ENCODE measurements at regions not wholly inside any gene's neighbourhood (a gene's known extent, or its start where the extent isn't known, plus 50 kb on each side); places are given as distances from the start of the nearest gene placed in this dataset.

DNA sequence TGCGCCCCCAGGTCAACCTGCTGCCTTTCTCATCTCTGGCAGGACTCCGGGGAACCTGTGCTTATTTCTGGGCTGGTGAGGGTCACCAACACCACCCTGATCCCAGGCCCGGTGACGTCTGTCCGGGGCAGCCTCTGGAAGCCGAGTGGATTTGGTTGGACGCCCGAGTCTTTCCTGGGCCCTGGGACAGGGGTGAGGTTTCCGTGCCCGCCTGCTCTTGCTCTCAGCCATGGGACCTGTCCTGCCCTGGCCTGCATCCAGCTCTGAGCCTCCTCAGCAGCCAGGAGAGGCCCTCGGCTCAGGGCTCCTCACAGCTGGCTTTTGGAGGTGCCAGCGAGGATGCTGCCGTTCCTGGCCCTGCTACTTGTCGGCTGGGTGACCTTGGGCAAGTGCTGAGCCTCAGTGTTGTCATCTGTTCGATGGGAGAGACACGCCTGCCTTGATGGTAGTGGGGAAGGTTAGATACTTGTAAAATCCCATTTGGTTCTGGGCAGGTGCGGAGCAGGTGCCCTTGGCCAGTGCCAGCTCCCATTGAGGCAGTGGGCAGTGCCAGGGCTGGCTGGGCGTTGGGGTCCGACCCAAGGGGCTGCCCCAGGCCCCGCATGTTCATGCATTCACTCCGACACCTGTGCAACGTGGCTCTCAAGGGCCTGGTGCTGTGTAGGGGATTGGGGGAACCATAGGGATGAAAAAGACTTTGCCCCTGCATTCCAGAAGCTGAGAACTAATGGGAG is 58.9 kb upstream of the THY1 start:
- intact Hi-C loops (cut with DNase I) = loop anchor here (2.0 to 10.0 kb wide), 6 partner anchors 50 to 633 kb away; no protein-coding TSS in a partner anchor
- peak; percentile 79 for DNase-seq (ENCODE audit: low spot score)

DNA sequence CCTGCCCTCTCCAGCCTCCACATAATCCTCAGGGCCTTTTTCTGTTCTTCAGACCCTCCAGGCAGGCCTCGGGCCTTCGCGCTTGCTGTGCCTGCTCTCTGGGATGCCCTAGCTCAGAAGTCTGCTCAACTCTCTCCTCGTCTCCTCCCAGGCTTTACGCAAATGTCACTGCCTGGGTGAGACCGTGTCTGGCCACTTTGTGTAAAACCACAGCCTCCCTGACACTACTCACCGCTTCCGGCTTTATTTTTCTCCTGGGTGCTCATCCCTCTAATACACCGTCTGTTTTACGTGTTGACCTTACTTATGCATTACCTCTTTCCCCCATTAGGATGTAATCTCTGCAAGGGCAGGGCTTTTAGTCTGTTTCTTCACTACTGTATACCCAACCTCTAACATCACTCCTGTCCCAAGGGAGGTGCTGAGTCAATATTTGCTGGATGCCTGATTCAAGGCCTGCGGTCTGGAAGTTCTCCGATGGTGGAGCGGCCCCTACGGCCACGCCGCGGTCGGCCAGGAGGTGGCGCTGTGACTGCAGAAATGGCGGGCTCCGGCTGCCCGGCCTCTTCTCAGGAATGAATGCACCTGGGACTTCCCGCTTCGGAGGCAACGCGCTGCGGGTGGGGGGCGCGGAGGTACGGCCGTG is 58.2 kb upstream of the THY1 start:
- intact Hi-C loops (cut with DNase I) = loop anchor here (2.0 to 10.0 kb wide), 6 partner anchors 51 to 634 kb away; no protein-coding TSS in a partner anchor
- peak; percentile 96 for DNase-seq (ENCODE audit: low spot score)

DNA sequence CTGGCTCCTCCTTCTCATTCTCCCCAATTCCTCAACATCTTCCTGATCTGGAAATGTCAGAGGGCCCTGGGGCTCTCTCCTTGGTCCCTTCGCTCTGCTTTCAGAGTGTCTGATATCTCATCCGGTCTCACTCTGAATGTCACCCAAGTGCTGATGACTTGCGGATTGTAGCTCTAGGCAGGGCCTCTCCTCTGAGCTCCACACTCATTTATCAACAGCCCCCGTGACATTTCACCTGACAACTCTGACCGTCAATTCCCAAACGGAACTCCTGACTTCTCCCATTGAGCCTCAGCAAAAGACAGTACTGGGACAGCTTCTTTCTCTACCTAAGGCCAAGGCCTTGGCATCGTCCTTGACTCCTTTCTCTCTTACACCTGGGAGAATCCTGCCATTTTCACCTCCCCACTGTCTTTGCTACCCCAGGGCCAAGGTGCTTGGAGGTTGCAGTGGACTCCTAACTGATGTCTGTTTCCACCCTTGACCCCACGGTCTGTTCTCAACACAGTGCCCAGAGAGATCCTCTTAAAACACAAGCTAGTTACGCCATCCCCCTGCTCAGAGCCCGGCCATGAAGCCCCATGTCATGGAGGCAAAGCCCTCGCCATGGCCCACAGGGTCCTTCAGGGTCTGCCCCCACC is 57.5 kb upstream of the THY1 start:
- intact Hi-C loops (cut with DNase I) = loop anchor here (2.0 to 10.0 kb wide), 6 partner anchors 52 to 634 kb away; no protein-coding TSS in a partner anchor
- DNase-seq (ENCODE audit: low spot score) = no peak

DNA sequence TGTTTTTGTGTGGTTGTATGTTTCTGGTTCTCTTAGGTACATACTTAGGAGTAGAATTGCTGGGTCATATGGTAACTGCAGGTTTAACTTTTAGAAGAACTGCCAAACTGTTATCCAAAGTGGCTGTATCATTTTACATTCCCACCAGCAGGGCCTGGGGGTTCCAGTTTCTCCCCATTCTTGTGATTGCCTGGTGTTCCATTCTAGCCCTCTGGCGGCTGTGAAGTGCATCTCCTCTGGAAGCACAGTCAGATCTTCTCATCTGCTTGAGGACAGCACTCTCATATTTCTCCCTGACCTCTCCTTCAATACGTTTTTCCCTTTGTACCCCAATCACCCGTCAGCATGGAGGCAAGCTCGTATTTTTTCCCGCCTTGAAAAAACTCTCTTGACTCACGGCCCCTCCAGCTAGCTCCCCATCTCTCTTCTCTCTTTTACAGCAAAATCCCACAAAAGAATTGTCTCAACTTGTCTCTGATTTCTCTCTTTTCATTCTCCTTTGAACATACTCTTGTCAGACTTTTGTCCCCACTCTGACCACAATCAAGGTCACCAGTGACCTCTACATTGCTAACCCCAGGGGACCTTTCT is 56.8 kb upstream of the THY1 start:
- intact Hi-C loops (cut with DNase I) = loop anchor here (2.0 to 10.0 kb wide), 8 partner anchors 53 to 635 kb away; partner anchors contain the start of genes C1QTNF5 (in 1 of the 2) and MFRP (in 1 of the 2)
- DNase-seq (ENCODE audit: low spot score) = no peak

DNA sequence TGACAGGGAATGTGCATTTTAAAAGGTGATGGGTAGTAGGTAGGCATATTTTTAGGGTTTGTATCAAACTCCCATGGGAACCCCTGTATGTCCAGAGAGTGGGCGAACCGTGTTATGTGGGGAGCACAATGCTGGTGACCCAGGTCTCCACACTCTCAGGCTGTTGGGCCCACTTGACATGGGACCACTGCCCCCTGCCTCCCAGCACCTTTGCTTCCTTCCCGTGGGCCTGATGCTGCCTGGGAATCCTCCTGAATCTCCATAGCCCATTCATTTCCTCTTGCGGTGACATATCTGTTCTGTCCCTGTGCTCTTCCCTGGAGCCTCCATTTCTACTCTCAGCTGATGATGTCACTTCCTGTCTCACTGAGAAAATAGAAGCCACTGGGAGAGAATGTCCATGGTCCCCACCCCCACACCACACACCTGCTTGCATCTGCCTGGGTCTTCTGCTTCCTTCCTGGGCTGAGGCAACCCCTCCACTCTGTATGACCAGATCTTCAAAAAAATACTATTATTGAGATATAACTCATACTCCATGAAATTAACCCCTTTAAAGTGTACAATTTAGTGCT is 55.8 kb upstream of the THY1 start:
- DNase-seq (ENCODE audit: low spot score) = peak; percentile 43
- intact Hi-C loops (cut with DNase I) = loop anchor here in 1 of 2 donors (10.0 kb wide), 2 partner anchors 104 to 134 kb away; partner anchors contain the start of genes C1QTNF5 and MFRP

DNA sequence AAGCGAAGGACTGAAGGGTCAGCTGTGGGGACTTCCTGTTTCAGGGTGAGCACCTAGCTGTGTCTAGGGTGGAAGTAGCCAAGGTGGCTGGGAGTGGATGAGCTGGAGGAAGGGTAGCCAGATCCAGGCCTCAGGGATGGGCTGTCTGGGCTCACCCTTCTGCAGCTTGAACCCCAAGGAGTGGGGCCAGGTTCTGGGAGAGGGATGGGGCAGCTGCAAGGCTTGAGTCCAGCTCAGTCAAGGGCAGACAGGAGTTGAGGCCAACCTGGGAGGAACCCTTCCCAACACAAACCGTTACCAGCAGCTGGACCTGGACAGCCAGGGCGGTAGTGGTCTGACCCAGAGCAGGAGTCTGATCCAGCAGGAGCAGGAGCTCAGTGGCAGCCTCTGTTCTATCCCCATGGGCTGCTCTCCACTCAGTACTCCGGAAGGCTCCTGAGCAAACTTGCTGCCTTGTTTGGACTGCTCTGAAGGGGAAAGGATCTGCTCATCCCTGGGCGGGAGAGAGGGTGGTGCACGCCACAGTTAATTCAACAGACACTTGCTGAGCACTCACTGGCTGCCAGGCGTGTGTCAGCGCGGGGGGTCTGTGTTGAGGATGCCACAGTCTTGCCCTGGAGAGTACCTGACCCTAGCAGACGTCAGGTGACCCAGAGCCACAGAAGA is 53.8 kb upstream of the THY1 start:
- no peak for DNase-seq (ENCODE audit: low spot score)
- intact Hi-C loops (cut with DNase I) = loop anchor here in 1 of 2 donors (10.0 kb wide), 2 partner anchors 102 to 132 kb away; partner anchors contain the start of genes C1QTNF5 and MFRP

DNA sequence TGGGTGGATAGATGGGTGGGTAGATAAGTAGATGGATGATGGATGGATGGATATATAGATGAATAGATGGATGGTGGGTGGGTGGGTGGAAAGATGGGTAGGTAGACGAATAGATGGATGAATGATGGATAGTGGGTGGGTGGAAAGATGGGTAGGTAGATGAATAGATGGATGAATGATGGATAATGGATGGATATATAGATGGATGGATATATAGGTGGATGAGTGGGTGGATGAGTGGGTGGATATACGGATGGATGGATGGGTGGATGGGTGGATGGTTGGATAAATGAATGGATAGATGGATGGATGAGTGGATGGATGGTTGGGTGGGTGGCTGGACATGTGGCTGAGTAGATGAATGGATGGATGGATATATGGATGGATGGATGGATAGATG is 53.1 kb upstream of the THY1 start:
- DNase-seq (ENCODE audit: low spot score) = no peak
- intact Hi-C loops (cut with DNase I) = loop anchor here in 1 of 2 donors (10.0 kb wide), 2 partner anchors 101 to 131 kb away; partner anchors contain the start of genes C1QTNF5 and MFRP

DNA sequence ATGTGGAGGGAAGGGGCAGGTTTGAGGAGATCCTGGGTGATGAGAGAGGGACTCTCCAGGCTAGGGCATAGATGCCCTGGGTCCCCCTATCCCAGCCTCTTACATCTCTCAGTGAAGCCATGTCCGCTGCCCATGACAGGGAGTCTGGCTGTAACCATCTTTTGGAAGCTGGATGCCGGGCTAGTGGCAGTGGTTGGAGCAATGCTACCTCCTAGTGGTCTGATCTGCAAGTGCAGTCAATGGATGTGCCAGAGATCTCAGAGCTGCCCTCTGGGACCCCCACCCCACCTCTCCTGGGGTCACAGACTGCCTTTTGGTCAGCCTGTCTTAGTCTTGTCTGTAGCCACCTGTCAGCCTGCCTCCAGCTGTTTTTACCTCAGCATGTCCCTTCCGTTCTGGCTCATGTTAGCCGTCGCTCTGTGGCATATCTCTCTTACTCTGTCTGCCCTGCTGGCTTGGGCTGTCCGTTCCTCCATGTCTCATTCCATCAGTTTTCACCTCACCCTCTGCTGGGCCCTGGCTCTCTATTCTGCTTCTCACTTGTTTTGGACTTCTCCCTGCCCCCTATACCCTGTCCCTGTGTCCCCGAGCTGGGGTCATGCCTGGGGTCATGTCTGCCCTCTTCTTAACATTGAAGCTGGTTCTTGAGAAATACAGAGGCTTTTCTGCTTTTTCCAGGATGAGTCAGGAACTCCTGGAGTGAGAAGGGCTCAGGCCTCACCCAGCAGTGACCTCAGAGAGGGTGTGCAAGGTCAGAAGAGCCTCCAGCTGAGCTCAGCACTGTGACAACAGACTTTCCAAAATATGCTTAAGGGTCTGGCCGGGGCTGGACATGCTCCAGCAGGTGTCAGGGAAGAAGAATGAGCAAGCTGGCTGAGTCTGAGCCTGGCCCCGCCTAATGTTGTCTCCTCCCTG is 52.0 kb upstream of the THY1 start:
- intact Hi-C loops (cut with DNase I) = loop anchor here (2.0 to 10.0 kb wide), 4 partner anchors 100 to 130 kb away; partner anchors contain the start of genes C1QTNF5 (in 1 of the 2) and MFRP (in 1 of the 2)
- DNase-seq (ENCODE audit: low spot score) = peak; percentile 94

DNA sequence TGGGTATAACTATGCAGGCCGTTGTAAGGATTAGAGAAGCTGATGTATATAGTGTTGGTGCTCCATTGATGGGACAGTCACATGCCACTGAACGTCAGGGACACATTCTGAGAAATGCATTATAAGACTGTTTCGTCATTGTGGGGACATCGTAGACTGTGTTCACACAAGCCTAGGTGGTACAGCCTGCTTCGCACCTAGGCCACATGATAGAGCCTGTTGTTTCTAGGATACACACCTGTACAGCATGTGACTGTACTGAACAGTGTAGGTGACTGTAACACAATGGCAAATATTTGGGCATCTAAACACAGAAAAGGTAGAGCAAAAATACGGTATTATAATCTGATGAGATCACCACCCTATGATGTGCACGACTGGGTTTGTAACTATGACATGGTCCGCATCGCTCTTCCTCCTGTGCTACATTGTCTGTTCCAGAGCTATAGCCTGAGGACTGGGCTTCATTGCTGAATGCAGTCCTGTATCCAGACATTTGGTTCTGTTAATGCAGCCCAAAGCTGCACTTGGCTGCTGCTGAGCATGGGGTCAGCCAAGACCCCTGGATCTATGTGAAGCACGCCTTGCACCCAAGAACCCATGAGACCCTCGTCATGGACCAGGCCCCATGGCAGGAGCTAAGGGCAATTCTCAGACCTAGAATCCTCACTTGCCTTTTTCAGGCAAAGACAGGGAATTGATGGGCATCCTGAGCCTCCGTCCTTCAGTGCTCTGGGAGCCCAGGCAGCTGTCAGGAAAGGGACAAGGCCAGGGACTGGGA is 51.1 kb upstream of the THY1 start:
- intact Hi-C loops (cut with DNase I) = loop anchor here (2.0 to 10.0 kb wide), 4 partner anchors 99 to 129 kb away; partner anchors contain the start of genes C1QTNF5 (in 1 of the 2) and MFRP (in 1 of the 2)
- peak; percentile 56 for DNase-seq (ENCODE audit: low spot score)

DNA sequence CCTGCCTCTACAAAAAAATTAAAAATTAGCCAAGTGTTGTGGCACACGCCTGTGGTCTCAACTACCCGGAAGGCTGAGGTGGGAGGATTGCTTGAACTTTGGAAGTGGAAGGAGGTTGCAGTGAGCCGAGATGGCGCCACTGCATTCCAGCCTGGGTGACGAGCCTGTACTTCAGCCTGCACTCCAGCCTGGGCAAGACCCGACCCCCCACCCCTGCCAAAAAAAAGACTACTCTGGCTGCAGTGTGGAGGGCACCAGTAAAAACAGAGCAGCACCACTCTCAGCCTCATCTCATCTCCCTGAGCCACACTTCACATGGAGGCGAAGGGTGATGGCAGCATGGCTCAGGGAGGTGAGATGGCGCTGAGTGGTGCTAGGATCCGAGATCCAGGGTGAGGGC is 50.3 kb upstream of the THY1 start:
- DNase-seq (ENCODE audit: low spot score) = no peak
- intact Hi-C loops (cut with DNase I) = loop anchor here (5.0 to 10.0 kb wide), 3 partner anchors 98 to 128 kb away; partner anchors contain the start of genes C1QTNF5 (in 1 of the 2) and MFRP (in 1 of the 2)

DNA sequence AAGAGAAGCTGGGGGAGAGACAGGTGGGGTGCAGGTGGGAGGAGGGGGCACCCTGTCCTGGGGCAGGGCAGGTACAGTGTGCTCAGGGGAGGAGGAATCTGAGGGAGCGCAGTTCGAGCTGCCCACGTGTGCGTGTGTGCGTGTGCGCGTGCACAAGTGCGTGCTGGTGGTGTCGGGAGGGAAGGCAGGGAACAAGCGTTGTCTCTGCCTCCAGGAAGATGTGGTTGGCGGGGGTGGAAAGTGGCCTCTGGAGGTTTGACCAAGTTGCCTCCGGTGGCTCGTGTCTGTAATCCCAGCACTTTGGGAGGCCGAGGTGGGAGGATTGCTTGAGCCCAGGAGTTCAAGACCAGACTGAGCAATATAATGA is 49.9 kb upstream of the THY1 start:
- intact Hi-C loops (cut with DNase I) = loop anchor here (5.0 to 10.0 kb wide), 3 partner anchors 98 to 128 kb away; partner anchors contain the start of genes C1QTNF5 (in 1 of the 2) and MFRP (in 1 of the 2)
- DNase-seq (ENCODE audit: low spot score) = no peak
